ENCODE measurements at regions not wholly inside any gene's neighbourhood (a gene's known extent, or its start where the extent isn't known, plus 50 kb on each side); places are given as distances from the start of the nearest gene placed in this dataset.
"Not testable (repeated sequence)": the region's sequence is repeated elsewhere in the genome, so short reads cannot be mapped to it uniquely, and the experiment has no call there.

- not testable (repeated sequence) for DNase-seq
Observed at GRCh38 chr3:192968901-192969300, 51.2 kb upstream of the MB21D2 start.

GRCh38 chr3:192980632-192981031 is 63.0 kb upstream of the MB21D2 start:
- no peak for DNase-seq

GRCh38 chr3:192986379-192986778 is 68.7 kb upstream of the MB21D2 start:
- DNase-seq: no peak

- DNase-seq: no peak
Observed at GRCh38 chr3:192991356-192991755, 73.7 kb upstream of the MB21D2 start.

- no peak for DNase-seq
Observed at GRCh38 chr3:192992361-192992760, 74.7 kb upstream of the MB21D2 start.

- no peak for DNase-seq
Observed at GRCh38 chr3:192993411-192993810, 75.8 kb upstream of the MB21D2 start.

DNA sequence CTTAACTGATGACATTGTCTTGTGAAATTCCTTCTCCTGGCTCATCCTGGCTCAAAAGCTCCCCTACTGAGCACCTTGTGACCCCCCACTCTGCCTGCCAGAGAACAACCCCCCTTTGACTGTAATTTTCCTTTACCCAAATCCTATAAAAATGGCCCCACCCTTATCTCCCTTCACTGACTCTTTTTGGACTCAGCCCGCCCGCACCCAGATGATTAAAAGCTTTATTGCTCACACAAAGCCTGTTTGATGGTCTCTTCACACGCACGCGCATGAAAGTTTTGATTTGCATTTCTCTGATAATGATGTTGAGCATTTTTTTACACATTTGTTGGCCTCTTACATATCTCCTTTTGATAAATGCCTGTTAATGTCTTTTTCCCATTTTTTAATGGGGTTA is 83.5 kb upstream of the MB21D2 start:
- DNase-seq: not testable (repeated sequence)

DNA sequence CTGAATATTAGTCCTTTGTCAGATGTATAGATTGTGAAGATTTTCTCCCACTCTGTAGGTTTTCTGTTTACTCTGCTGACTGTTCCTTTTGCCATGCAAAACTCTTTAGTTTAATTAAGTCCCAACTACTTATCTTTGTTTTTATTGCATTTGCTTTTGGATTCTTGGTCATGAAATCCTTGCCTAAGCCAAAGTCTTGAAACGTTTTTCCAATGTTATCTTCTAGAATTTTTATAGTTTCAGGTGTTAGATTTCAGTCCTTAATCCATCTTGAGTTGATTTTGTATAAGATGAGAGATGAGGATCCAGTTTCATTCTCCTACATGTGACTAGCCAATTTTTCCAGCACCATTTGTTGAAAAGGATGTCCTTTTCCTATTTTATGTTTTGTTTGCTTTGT is 86.0 kb upstream of the MB21D2 start:
- DNase-seq: not testable (repeated sequence)

DNA sequence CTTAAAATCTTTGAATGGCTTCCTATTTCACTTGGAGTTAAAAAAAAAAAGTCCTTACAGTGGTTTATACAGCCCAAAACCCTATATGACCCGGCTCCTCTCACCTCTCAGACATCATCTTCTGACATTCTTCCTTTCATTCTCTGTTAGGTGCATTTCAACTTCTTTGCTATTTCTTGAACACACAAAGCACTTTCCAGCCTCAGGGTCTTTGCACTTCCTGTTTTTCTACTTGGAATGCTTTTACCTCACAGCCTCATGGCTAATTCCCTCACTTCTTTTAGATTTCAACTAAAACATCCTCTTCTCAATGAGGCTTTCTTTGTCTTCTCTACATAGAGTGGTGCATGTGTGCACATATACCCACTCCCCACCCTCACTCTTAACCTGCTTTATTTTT is 91.0 kb upstream of the MB21D2 start:
- DNase-seq: no peak

DNA sequence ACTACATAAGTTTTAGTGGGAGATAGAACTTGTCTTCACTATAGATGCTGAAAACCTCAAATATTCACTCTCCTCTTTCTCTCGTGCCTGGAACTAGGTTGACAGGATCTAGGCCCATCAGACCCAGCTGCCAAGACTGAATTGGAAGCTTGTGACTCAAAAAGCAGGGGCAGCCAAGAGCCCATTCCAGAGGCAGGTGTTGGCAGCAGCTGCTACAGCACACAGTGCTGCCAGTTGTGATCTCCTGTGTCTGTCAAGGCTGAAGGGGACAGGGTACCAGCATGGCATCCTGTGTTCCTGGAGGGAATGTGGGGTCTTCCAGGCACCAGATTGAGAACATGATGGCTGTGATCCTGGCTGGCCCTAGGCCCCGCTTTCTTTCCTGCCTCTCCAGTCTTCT is 92.5 kb upstream of the MB21D2 start:
- DNase-seq: no peak

GRCh38 chr3:193011958-193012357 is 94.3 kb upstream of the MB21D2 start:
- no peak for DNase-seq

GRCh38 chr3:193014902-193015301 is 97.2 kb upstream of the MB21D2 start:
- DNase-seq: no peak

GRCh38 chr3:193016437-193016901 is 98.8 kb upstream of the MB21D2 start:
- peak; percentile 8 for DNase-seq

GRCh38 chr3:193021506-193022010 is 103.9 kb upstream of the MB21D2 start:
- no peak for DNase-seq

- no peak for DNase-seq
Observed at GRCh38 chr3:193023218-193023617, 105.6 kb upstream of the MB21D2 start.

GRCh38 chr3:193028258-193028657 is 110.6 kb upstream of the MB21D2 start:
- no peak for DNase-seq

DNA sequence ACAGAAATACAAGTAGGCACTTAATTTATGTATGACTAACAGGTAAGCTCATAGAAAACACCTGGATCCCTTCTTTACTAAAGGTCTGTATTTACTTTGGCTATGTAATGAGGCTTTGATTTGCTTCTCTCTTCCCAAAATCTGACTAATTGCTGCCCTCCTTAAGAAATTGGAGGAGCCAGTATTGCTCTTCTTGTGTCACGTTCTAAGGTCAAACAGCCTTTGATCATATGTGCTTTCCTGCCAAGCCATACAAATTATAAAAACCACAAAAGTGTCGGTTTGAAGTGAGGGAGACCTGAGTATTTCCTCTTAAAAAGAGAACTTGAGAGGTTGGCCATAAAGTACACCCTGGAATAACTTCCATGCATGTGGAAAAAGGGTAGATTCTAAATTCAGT is 112.1 kb upstream of the MB21D2 start:
- DNase-seq: no peak

DNA sequence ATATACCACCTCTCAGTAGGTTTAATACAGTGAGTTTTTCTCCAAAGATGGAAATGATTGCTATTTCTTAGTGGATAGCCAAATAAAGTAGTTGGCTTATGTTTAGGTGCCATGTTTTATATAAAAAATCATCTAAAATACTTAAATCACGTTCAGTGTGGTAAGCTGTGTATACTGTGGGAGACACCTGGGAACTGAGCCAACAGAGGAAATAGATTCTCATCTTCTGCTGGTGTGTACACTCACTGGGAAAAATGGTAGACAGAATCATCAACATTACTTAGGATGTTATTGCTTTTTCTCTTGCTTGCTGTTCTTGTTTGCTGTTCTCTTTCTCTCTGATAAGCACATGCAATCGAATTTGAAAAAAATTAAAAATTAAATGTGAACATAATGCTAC is 112.6 kb upstream of the MB21D2 start:
- peak; percentile 20 for DNase-seq

DNA sequence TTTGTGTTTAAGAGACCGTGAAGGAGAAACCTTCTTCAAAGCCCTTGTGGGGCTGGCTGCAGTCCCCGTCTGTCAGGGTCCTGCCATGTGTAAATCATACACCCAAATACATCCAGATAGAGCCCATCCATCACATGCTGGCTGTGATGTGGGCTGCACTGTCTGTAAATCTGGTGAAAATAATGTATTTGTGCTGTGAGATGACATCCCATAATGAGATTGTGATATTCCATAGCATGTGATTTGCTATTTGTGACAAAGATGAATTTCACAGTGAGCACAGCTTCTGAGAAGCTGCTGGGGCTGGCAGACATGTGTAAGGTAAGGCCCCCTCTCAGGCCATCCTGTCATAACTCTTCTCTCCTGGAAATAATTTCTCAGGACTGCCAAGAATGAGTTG is 114.3 kb upstream of the MB21D2 start:
- no peak for DNase-seq

- no peak for DNase-seq
Observed at GRCh38 chr3:193033226-193033780, 115.6 kb upstream of the MB21D2 start.

DNA sequence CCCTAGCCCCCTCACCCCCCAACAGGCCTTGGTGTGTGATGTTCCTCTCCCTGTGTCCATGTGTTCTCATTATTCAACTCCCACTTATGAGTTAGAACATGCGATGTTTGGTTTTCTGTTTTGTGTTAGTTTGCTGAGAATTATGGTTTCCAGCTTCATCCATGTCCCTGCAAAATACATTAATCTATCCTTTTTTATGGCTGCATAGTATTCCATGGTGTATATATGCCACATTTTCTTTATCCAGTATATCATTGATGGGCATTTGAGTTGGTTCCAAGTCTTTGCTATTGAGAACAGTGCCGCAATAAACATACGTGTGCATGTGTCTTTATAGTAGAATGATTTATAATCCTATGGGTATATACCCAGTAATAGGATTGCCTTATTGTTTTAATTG is 120.2 kb upstream of the MB21D2 start:
- DNase-seq: not testable (repeated sequence)

DNA sequence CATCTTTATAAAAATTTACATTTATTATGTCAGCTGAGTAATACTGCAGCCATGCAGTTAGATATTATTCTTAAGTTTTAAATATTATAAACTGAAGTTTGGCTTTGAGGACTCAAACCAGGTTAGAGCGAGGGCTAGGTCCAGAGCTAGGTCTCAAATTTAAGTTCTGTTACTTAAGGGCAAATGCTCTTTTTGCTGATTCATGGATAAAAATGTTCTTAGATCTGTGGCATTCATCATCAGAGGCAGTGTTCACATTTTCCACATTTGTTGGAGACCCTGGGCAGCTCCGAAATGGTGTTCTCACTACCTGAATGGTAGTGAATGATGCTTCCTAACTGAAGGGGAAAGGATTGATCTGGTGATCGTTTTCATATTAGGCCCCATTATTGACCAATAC is 121.4 kb upstream of the MB21D2 start:
- DNase-seq: no peak

GRCh38 chr3:193040836-193041672 is 123.4 kb upstream of the MB21D2 start:
- DNase-seq: peak; percentile 63

- no peak for DNase-seq
Observed at GRCh38 chr3:193046371-193046770, 128.7 kb upstream of the MB21D2 start.
